Panc1 (cell line): ENCODE measurements at regions not wholly inside any gene's neighbourhood (a gene's known extent, or its start where the extent isn't known, plus 50 kb on each side); places are given as distances from the start of the nearest gene placed in this dataset.

Experiments
- ATAC-seq: fragments of 200-7000 bp; cut with Tn5 transposase; 2 replicates; pipeline ENCODE4 v1.9.1; 2020; ENCODE audit warnings: mild to moderate bottlenecking, moderate library complexity
- BruUV-seq: library from RNA; stranded (reverse); fragments of 400-500 nt; replicated peaks from 2 replicates; lab custom pipeline; 2021; lab: Mats Ljungman, UMichigan
- CTCF ChIA-PET: fragments of 300-600 bp; sonication (Branson Sonifier 250); formaldehyde crosslinking; loops from one replicate; lab custom pipeline; 2022; ENCODE audit warnings: antibody characterized with exemption; lab: Charles Lee
- POLR2A ChIA-PET: fragments of 300-600 bp; sonication (Branson Sonifier 250); formaldehyde crosslinking; loops from one replicate; lab custom pipeline; 2022; ENCODE audit warnings: antibody characterized with exemption; lab: Charles Lee
- DNase-seq: peaks from one replicate; pipeline ENCODE4 v3.0.0-alpha.2; 2010; ENCODE audit warnings: low read depth, low spot score
- H3K27ac ChIP-seq: 2 replicates; pipeline ENCODE4 v1.5.1; 2011; ENCODE audit warnings: mild to moderate bottlenecking, low read length, inconsistent platforms
- H3K27me3 ChIP-seq: fragments of 200-500 bp; sonication (Bioruptor generic); 2 replicates; pipeline ENCODE4 v1.6.0; 2014; ENCODE audit warnings: low read length, inconsistent platforms; ENCODE audit not compliant: control insufficient read depth, insufficient read depth
- H3K36me3 ChIP-seq: fragments of 200-500 bp; sonication (Bioruptor generic); 2 replicates; pipeline ENCODE4 v1.5.1; 2014; ENCODE audit warnings: inconsistent platforms, mild to moderate bottlenecking, low read length, moderate library complexity; ENCODE audit not compliant: control insufficient read depth, insufficient read depth
- H3K4me1 ChIP-seq: 2 replicates; pipeline ENCODE4 v1.5.1; 2011; ENCODE audit warnings: inconsistent platforms, mild to moderate bottlenecking, low read length, moderate library complexity; ENCODE audit not compliant: control insufficient read depth, insufficient read depth
- H3K4me3 ChIP-seq, 2 experiments: 2 replicates each; pipeline ENCODE4 v1.5.1; 2011 to 2012; ENCODE audit warnings: low read depth in 2 of 2, low read length in 2 of 2, mild to moderate bottlenecking in 2 of 2, inconsistent platforms in 1 of 2, moderate library complexity in 1 of 2
- H3K9me3 ChIP-seq: fragments of 200-500 bp; sonication (Bioruptor generic); 2 replicates; pipeline ENCODE4 v1.5.1; 2014; ENCODE audit warnings: low read depth, mild to moderate bottlenecking, inconsistent platforms, low read length, moderate library complexity; ENCODE audit not compliant: control insufficient read depth, insufficient read depth
- CTCF ChIP-seq: fragments of 450-650 bp; IDR thresholded peaks from 2 replicates; pipeline ENCODE4 v1.5.1; 2017; ENCODE audit warnings: mild to moderate bottlenecking
- POLR2AphosphoS5 ChIP-seq: IDR thresholded peaks from 2 replicates; pipeline ENCODE4 v1.6.1; 2012; ENCODE audit warnings: mild to moderate bottlenecking, low read depth, low read length, moderate library complexity
- REST ChIP-seq, 2 experiments: IDR thresholded peaks; 2 replicates each; pipeline ENCODE4 v1.6.1; 2011 to 2012; ENCODE audit warnings: low read depth in 2 of 2, control low read depth in 1 of 2, low read length in 1 of 2, mild to moderate bottlenecking in 1 of 2, moderate library complexity in 1 of 2; ENCODE audit not compliant: insufficient read depth in 1 of 2
- SIN3A ChIP-seq: IDR thresholded peaks from 2 replicates; pipeline ENCODE4 v1.6.1; 2012; ENCODE audit warnings: low read depth, mild to moderate bottlenecking, low read length, moderate library complexity, borderline replicate concordance; ENCODE audit not compliant: insufficient read depth
- TCF7L2 ChIP-seq: IDR thresholded peaks from 2 replicates; pipeline ENCODE4 v1.6.1; 2011; ENCODE audit warnings: mild to moderate bottlenecking, low read depth, low read length, inconsistent platforms
- in situ Hi-C: cut with HindIII; loops from 2 replicates; pipeline ENCODE4 v1.10.0; 2016; ENCODE audit warnings: low sequenced_read_pairs, low pct_unique_long_range_greater_than_20kb
- intact Hi-C: fragments of 100-400 bp; cut with micrococcal nuclease; formaldehyde crosslinking; loops from one replicate; pipeline ENCODE4 v1.10.0; 2022; ENCODE audit not compliant: unreplicated experiment

GRCh38 chr5:106086352-106086751 is 1584.4 kb downstream of the EFNA5 start:
- ATAC-seq = no peak
- no TSS peak for BruUV-seq
- CTCF ChIA-PET = interaction anchor here (0.5 kb wide), 1 partner anchor 217 kb away, joined by 3 read pairs; no protein-coding TSS in a partner anchor
- POLR2A ChIA-PET = no interaction called here
- no peaks in the 10 kb centered on the region for H3K27me3 ChIP-seq
- H3K4me1 ChIP-seq = no peaks in the 10 kb centered on the region
- H3K4me3 ChIP-seq = no peak overlapping the region
- no peaks in the 10 kb centered on the region for H3K36me3 ChIP-seq
- DNase-seq = no peak
- TF ChIP-seq SIN3A (no peak), CTCF (no peak), POLR2AphosphoS5 (no peak), REST (IDR thresholded peaks at IDR 0.05; ENCODE audit: insufficient read depth in 1 of 2, low read depth in 2 of 2, low read length in 1 of 2) (no peak)
- in situ Hi-C loops = no loop called here
- no peaks in the 10 kb centered on the region for H3K9me3 ChIP-seq
- intact Hi-C loops = no loop called here
- H3K27ac ChIP-seq = no peak overlapping the region

- ChIA-PET POLR2A (interaction anchor here (0.7 kb wide), 1 partner anchor 30 kb away, joined by 3 read pairs; no protein-coding TSS in a partner anchor), CTCF (no interaction called here)
- in situ Hi-C loops = no loop called here
Measured at GRCh38 chr5:106085556-106085955, 1585.2 kb downstream of the EFNA5 start.

More at GRCh38 chr5:106085556-106085955, 1585.2 kb downstream of the EFNA5 start:
- Histone ChIP-seq H3K27ac (no peak overlapping the region), H3K4me1 (no peaks in the 10 kb centered on the region), H3K4me3 (no peak overlapping the region), H3K9me3 (no peaks in the 10 kb centered on the region), H3K36me3 (no peaks in the 10 kb centered on the region), H3K27me3 (no peaks in the 10 kb centered on the region)
- TF ChIP-seq SIN3A (no peak), REST (IDR thresholded peaks at IDR 0.05; ENCODE audit: insufficient read depth in 1 of 2, low read depth in 2 of 2, low read length in 1 of 2) (no peak), CTCF (no peak), TCF7L2 (no peak), POLR2AphosphoS5 (no peak)
- no peak for ATAC-seq
- BruUV-seq = no TSS peak
- no peak for DNase-seq
- intact Hi-C loops = no loop called here
